H1 (cell line): ENCODE measurements at regions not wholly inside any gene's neighbourhood (a gene's known extent, or its start where the extent isn't known, plus 50 kb on each side); places are given as distances from the start of the nearest gene placed in this dataset.

ENCODE experiments used
- CTCF ChIA-PET: fragments of 300-600 bp; sonication (Branson Sonifier 250); formaldehyde crosslinking; loops from one replicate; lab custom pipeline; 2021; ENCODE audit not compliant: partially characterized antibody; lab: Charles Lee
- POLR2A ChIA-PET: fragments of 300-600 bp; sonication (Branson Sonifier 250); formaldehyde crosslinking; loops from one replicate; lab custom pipeline; 2021; ENCODE audit warnings: inconsistent platforms; ENCODE audit not compliant: partially characterized antibody; lab: Charles Lee
- DNase-seq, 2 experiments: peaks; one replicate each; pipeline versions ENCODE4 v3.0.0 to v3.0.0-alpha.2; 2010 to 2022; ENCODE audit warnings: low spot score in 2 of 2, low read depth in 1 of 2, mixed read lengths in 1 of 2
- FAIRE-seq: peaks from 2 replicates; lab custom pipeline; 2011; peaks lifted over from hg19 to GRCh38; lab: Jason Lieb, UNC
- H2AFZ ChIP-seq: 2 replicates; pipeline ENCODE4 v1.8.1; 2012; ENCODE audit warnings: low read length, inconsistent platforms
- H2AK5ac ChIP-seq: 2 replicates; pipeline ENCODE4 v1.6.1; 2013; ENCODE audit warnings: low read depth, low read length
- H2BK120ac ChIP-seq: replicated peaks from 2 replicates; pipeline ENCODE3; 2013; ENCODE audit warnings: low read depth, low read length, inconsistent platforms
- H2BK12ac ChIP-seq: 2 replicates; pipeline ENCODE4 v1.6.1; 2013; ENCODE audit warnings: low read depth, low read length
- H2BK15ac ChIP-seq: 2 replicates; pipeline ENCODE4 v1.6.1; 2013; ENCODE audit warnings: low read length
- H2BK20ac ChIP-seq: 2 replicates; pipeline ENCODE4 v1.6.1; 2013; ENCODE audit warnings: low read length
- H2BK5ac ChIP-seq: 2 replicates; pipeline ENCODE4 v1.6.1; 2013; ENCODE audit warnings: low read depth, low read length
- H3K14ac ChIP-seq: 2 replicates; pipeline ENCODE4 v1.6.1; 2013; ENCODE audit warnings: inconsistent platforms; ENCODE audit not compliant: insufficient read length
- H3K18ac ChIP-seq: 2 replicates; pipeline ENCODE4 v1.6.1; 2013; ENCODE audit warnings: low read length; ENCODE audit errors: extremely low read depth
- H3K23ac ChIP-seq: 2 replicates; pipeline ENCODE4 v1.6.1; 2013; ENCODE audit warnings: inconsistent platforms; ENCODE audit not compliant: insufficient read length
- H3K23me2 ChIP-seq: 2 replicates; pipeline ENCODE4 v1.6.1; 2013; ENCODE audit warnings: low read depth, low read length
- H3K27ac ChIP-seq: 2 replicates; pipeline ENCODE4 v1.6.1; 2011; ENCODE audit warnings: low read depth, low read length, inconsistent platforms
- H3K27me3 ChIP-seq, 4 experiments: replicated peaks in 1 of 4; 1 replicate in 1 of 4; 2 replicates in 3 of 4; pipeline versions ENCODE4 v1.6.1 to v1.8.1; 2011 to 2013; ENCODE audit warnings: low read length in 3 of 4, mild to moderate bottlenecking in 3 of 4, inconsistent platforms in 2 of 4, mixed read lengths in 2 of 4, moderate library complexity in 1 of 4; ENCODE audit not compliant: control insufficient read depth in 3 of 4, insufficient read depth in 3 of 4; ENCODE audit errors: extremely low read depth in 1 of 4
- H3K36me3 ChIP-seq, 4 experiments: 2 replicates each; pipeline versions ENCODE4 v1.6.1 to v1.8.1; 2011 to 2013; ENCODE audit warnings: mild to moderate bottlenecking in 4 of 4, low read length in 3 of 4, moderate library complexity in 2 of 4, control low read depth in 1 of 4, inconsistent platforms in 1 of 4; ENCODE audit not compliant: insufficient read depth in 4 of 4, control insufficient read depth in 2 of 4
- H3K4ac ChIP-seq: replicated peaks from 2 replicates; pipeline ENCODE3; 2013; ENCODE audit warnings: low read length, low read depth, mixed read lengths, inconsistent platforms; ENCODE audit not compliant: insufficient read length
- H3K4me1 ChIP-seq, 4 experiments: replicated peaks in 1 of 4; 1 replicate in 1 of 4; 2 replicates in 3 of 4; pipeline versions ENCODE4 v1.6.1 to v1.8.1; 2011 to 2013; ENCODE audit warnings: low read length in 3 of 4, inconsistent platforms in 2 of 4, mixed read lengths in 1 of 4; ENCODE audit not compliant: insufficient read depth in 4 of 4, control insufficient read depth in 3 of 4
- H3K4me2 ChIP-seq, 2 experiments: 2 replicates each; pipeline versions ENCODE4 v1.6.1 to v1.8.1; 2011 to 2013; ENCODE audit warnings: low read depth in 2 of 2, low read length in 2 of 2, control low read depth in 1 of 2, inconsistent platforms in 1 of 2, mild to moderate bottlenecking in 1 of 2; ENCODE audit not compliant: insufficient read depth in 1 of 2
- H3K4me3 ChIP-seq, 4 experiments: fragments of 200-600, 300-600 bp in 1 of 4; sonication (generic), shearing (Covaris generic), sonication (Bioruptor Twin) in 1 of 4; 2 replicates each; pipeline versions ENCODE4 v1.5.1 to v1.8.1; 2011 to 2016; ENCODE audit warnings: low read length in 4 of 4, low read depth in 3 of 4, control low read depth in 2 of 4, inconsistent platforms in 2 of 4, mild to moderate bottlenecking in 2 of 4, mixed read lengths in 1 of 4, moderate library complexity in 1 of 4; ENCODE audit not compliant: insufficient read depth in 2 of 4; ENCODE audit errors: extremely low read depth in 1 of 4
- H3K56ac ChIP-seq: replicated peaks from 2 replicates; pipeline ENCODE3; 2013; ENCODE audit warnings: low read depth, mild to moderate bottlenecking, mixed read lengths, low read length, inconsistent platforms; ENCODE audit not compliant: insufficient read length
- H3K79me1 ChIP-seq: 2 replicates; pipeline ENCODE4 v1.6.1; 2013; ENCODE audit warnings: low read depth, low read length, control low read depth
- H3K79me2 ChIP-seq, 2 experiments: 2 replicates each; pipeline versions ENCODE4 v1.6.1 to v1.8.1; 2012 to 2013; ENCODE audit warnings: low read length in 2 of 2, mild to moderate bottlenecking in 2 of 2, inconsistent platforms in 1 of 2; ENCODE audit not compliant: insufficient read depth in 2 of 2, control insufficient read depth in 1 of 2
- H3K9ac ChIP-seq, 4 experiments: replicated peaks in 1 of 4; 1 replicate in 1 of 4; 2 replicates in 3 of 4; pipeline versions ENCODE4 v1.6.1 to v1.8.1; 2011 to 2013; ENCODE audit warnings: low read depth in 3 of 4, low read length in 3 of 4, control low read depth in 2 of 4, mild to moderate bottlenecking in 2 of 4, moderate library complexity in 2 of 4, inconsistent platforms in 1 of 4; ENCODE audit errors: extremely low read depth in 1 of 4
- H3K9me3 ChIP-seq, 2 experiments: 2 replicates each; pipeline versions ENCODE4 v1.6.1 to v1.8.1; 2012 to 2013; ENCODE audit warnings: mild to moderate bottlenecking in 2 of 2, moderate library complexity in 2 of 2, control low read depth in 1 of 2, inconsistent platforms in 1 of 2, low read depth in 1 of 2, low read length in 1 of 2, mixed read lengths in 1 of 2; ENCODE audit not compliant: insufficient read depth in 2 of 2
- H4K20me1 ChIP-seq, 2 experiments: replicated peaks in 1 of 2; 2 replicates each; pipeline versions ENCODE3 to v1.8.1; 2011 to 2013; ENCODE audit warnings: inconsistent platforms in 2 of 2, low read length in 2 of 2, mild to moderate bottlenecking in 1 of 2; ENCODE audit not compliant: insufficient read depth in 2 of 2, control insufficient read depth in 1 of 2
- H4K5ac ChIP-seq: 2 replicates; pipeline ENCODE4 v1.6.1; 2013; ENCODE audit warnings: low read length, low read depth, mixed read lengths, inconsistent platforms; ENCODE audit not compliant: insufficient read length
- H4K8ac ChIP-seq: 2 replicates; pipeline ENCODE4 v1.8.0; 2013; ENCODE audit warnings: mild to moderate bottlenecking, moderate library complexity, low read length, inconsistent platforms; ENCODE audit not compliant: insufficient read depth; ENCODE audit errors: extremely low read depth
- H4K91ac ChIP-seq: replicated peaks from 2 replicates; pipeline ENCODE3; 2013; ENCODE audit warnings: low read length, mixed read lengths, inconsistent platforms; ENCODE audit not compliant: insufficient read length
- BCL11A ChIP-seq, 2 experiments: IDR thresholded peaks; one replicate each; pipeline ENCODE4 v1.6.1; 2011; ENCODE audit warnings: low read depth in 2 of 2, low read length in 2 of 2, mild to moderate bottlenecking in 2 of 2
- EP300 ChIP-seq, 2 experiments: IDR thresholded peaks; 1 replicate in 1 of 2; 2 replicates in 1 of 2; pipeline ENCODE4 v1.6.1; 2011 to 2012; ENCODE audit warnings: low read depth in 2 of 2, low read length in 2 of 2, mild to moderate bottlenecking in 2 of 2, borderline replicate concordance in 1 of 2, inconsistent platforms in 1 of 2, moderate library complexity in 1 of 2
- GTF2F1 ChIP-seq: IDR thresholded peaks from 2 replicates; pipeline ENCODE4 v1.6.1; 2012; ENCODE audit warnings: low read depth, low read length, improper control_type of control experiment, borderline replicate concordance
- HDAC6 ChIP-seq: IDR thresholded peaks from one replicate; pipeline ENCODE4 v1.7.1; 2012; ENCODE audit warnings: low read depth, mild to moderate bottlenecking, inconsistent platforms, low read length, moderate library complexity
- JUN ChIP-seq: IDR thresholded peaks from 2 replicates; pipeline ENCODE4 v1.6.1; 2011; ENCODE audit warnings: low read depth, mild to moderate bottlenecking, improper control_type of control experiment, low read length
- NANOG ChIP-seq: IDR thresholded peaks from 2 replicates; pipeline ENCODE4 v1.6.1; 2011; ENCODE audit warnings: low read length, low read depth, mild to moderate bottlenecking, inconsistent platforms; ENCODE audit not compliant: insufficient read depth, poor library complexity, severe bottlenecking
- NRF1 ChIP-seq: IDR thresholded peaks from 2 replicates; pipeline ENCODE4 v1.6.1; 2011; ENCODE audit warnings: mild to moderate bottlenecking, low read depth, low read length, improper control_type of control experiment
- SAP30 ChIP-seq: fragments of 300-600 bp; sonication (generic); IDR thresholded peaks from 2 replicates; pipeline ENCODE4 v1.7.1; 2012; ENCODE audit warnings: low read length, moderate library complexity, mild to moderate bottlenecking, inconsistent platforms; ENCODE audit not compliant: insufficient read depth, insufficient replicate concordance
- SIX5 ChIP-seq: IDR thresholded peaks from 2 replicates; pipeline ENCODE4 v1.6.1; 2011; ENCODE audit warnings: mild to moderate bottlenecking, low read depth, low read length
- SP2 ChIP-seq: IDR thresholded peaks from 2 replicates; pipeline ENCODE4 v1.6.1; 2012; ENCODE audit warnings: mild to moderate bottlenecking, low read length, inconsistent platforms
- USF2 ChIP-seq: IDR thresholded peaks from 2 replicates; pipeline ENCODE4 v1.6.1; 2011; ENCODE audit warnings: low read length, improper control_type of control experiment
- WGBS, 2 experiments: shearing (Covaris generic) in 1 of 2; methylation state at CpG; one replicate each; pipeline versions ENCODE4 v1.1.6 to v1.1.7; 2013 to 2015; ENCODE audit warnings: low lambda C conversion rate in 2 of 2, mixed read lengths in 2 of 2, inconsistent platforms in 1 of 2, low coverage in 1 of 2, missing lambda C conversion rate in 1 of 2; ENCODE audit not compliant: insufficient replicate concordance in 2 of 2, insufficient coverage in 1 of 2, insufficient read length in 1 of 2; ENCODE audit errors: extremely low coverage in 1 of 2, missing lambda C conversion rate in 1 of 2; 5-methylcytosine and 5-hydroxymethylcytosine counted together

DNA sequence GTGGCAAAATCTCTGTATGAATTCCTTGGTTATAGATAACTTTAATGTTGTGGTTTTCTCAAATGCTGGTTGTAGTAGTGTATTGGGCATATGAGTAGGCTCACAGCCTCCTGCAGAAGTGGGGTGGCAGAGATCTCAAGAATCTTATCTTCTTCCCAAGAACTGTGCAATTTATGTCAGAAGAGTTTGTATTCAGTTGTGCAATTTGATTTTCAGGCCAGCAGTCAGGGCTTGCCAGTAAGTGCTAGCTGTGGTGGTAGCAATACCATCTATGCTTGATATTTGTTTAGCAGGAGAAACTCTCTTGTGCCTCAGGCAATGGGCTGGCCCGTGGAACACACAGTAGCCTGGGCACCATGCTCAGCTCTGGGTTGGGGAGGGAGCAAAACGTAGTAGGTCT lies 58.4 kb upstream of the GOLIM4 start:
- no peak overlapping the region for H4K91ac ChIP-seq
- H3K27me3 ChIP-seq: no peaks in the 10 kb centered on the region
- no peak overlapping the region for H3K4ac ChIP-seq
- no peak for DNase-seq
- H4K5ac ChIP-seq: no peak overlapping the region
- H3K23me2 ChIP-seq: no peaks in the 10 kb centered on the region
- POLR2A ChIA-PET: no interaction called here
- H3K36me3 ChIP-seq: no peaks in the 10 kb centered on the region
- no peaks in the 10 kb centered on the region for H3K79me2 ChIP-seq
- no peak overlapping the region for H2BK15ac ChIP-seq
- no peak overlapping the region for H3K4me3 ChIP-seq
- H3K4me1 ChIP-seq: no peaks in the 10 kb centered on the region
- H2AK5ac ChIP-seq: no peak overlapping the region
- H3K18ac ChIP-seq: no peak overlapping the region
- no peak for TF ChIP-seq HDAC6
- TF ChIP-seq SAP30: no peak
- TF ChIP-seq SIX5: no peak
- TF ChIP-seq USF2: no peak
- no peak for TF ChIP-seq NANOG
- TF ChIP-seq JUN: no peak
- no peak for TF ChIP-seq NRF1
- TF ChIP-seq SP2: no peak
- TF ChIP-seq BCL11A (IDR thresholded peaks at IDR 0.05; ENCODE audit: low read depth in 2 of 2, low read length in 2 of 2): no peak
- TF ChIP-seq EP300 (IDR thresholded peaks at IDR 0.05; ENCODE audit: borderline replicate concordance in 1 of 2, low read depth in 2 of 2, low read length in 2 of 2): no peak
- no peak for TF ChIP-seq GTF2F1
- no peak overlapping the region for H4K8ac ChIP-seq
- no peak overlapping the region for H2AFZ ChIP-seq
- no peak overlapping the region for H3K9ac ChIP-seq
- CTCF ChIA-PET: interaction anchor here (6.4 kb wide), 1 partner anchor 12 kb away, joined by 41 read pairs; no protein-coding TSS in a partner anchor
- 80% methylated on average over 2 of the region's 2 CpGs; no CpG with 5 or more reads in 1 of the 2 experiments for WGBS, 2 experiments
- FAIRE-seq: no peak
- no peak overlapping the region for H3K56ac ChIP-seq
- H3K27ac ChIP-seq: no peak overlapping the region
- H2BK12ac ChIP-seq: no peak overlapping the region
- peaks cover 9 to 18% of the 10 kb centered on the region in 2 experiments for H3K9me3 ChIP-seq
- H3K4me2 ChIP-seq: no peak overlapping the region
- no peaks in the 10 kb centered on the region for H4K20me1 ChIP-seq
- no peak overlapping the region for H3K23ac ChIP-seq
- H2BK5ac ChIP-seq: no peak overlapping the region
- no peak overlapping the region for H3K14ac ChIP-seq
- H3K79me1 ChIP-seq: no peaks in the 10 kb centered on the region
- H2BK120ac ChIP-seq: no peak overlapping the region
- H2BK20ac ChIP-seq: no peak overlapping the region
